Mucosa of descending colon (tissue), 3 donors: ENCODE measurements at regions not wholly inside any gene's neighbourhood (a gene's known extent, or its start where the extent isn't known, plus 50 kb on each side); places are given as distances from the start of the nearest gene placed in this dataset.

ENCODE experiments used
- ATAC-seq: fragments of 200-7000 bp; cut with Tn5 transposase; one replicate; pipeline ENCODE4 v1.9.1; 2020; ENCODE audit warnings: mild to moderate bottlenecking, moderate library complexity
- DNase-seq, 3 donors: peaks; one replicate each; pipeline ENCODE4 v3.0.0-alpha.2; 2020
- H3K36me3 ChIP-seq: fragments of 200-600 bp; one replicate; pipeline ENCODE4 v1.8.0; 2021; ENCODE audit warnings: low read depth, mild to moderate bottlenecking
- H3K4me1 ChIP-seq: fragments of 200-600 bp; one replicate; pipeline ENCODE4 v1.8.0; 2021; ENCODE audit warnings: low read depth, mild to moderate bottlenecking
- H3K4me3 ChIP-seq: fragments of 200-600 bp; one replicate; pipeline ENCODE4 v1.8.0; 2021; ENCODE audit warnings: mild to moderate bottlenecking
- H3K9me3 ChIP-seq: fragments of 200-600 bp; one replicate; pipeline ENCODE4 v1.8.0; 2021; ENCODE audit warnings: mild to moderate bottlenecking
- intact Hi-C, 2 donors: fragments of 100-400 bp; cut with DNase I in 1 of 2; cut with micrococcal nuclease in 1 of 2; formaldehyde crosslinking; loops; one replicate each; pipeline versions ENCODE4 v1.11.0 to v1.11.1; 2022; cut with DNase I, micrococcal nuclease
- TF ChIP-seq, protein P1 (sequence below): fragments of 200-600 bp; IDR thresholded peaks from one replicate; pipeline ENCODE4 v1.8.0; 2022; ENCODE audit warnings: antibody characterized with exemption, mild to moderate bottlenecking
- donor health status: DM: no; HTN: no; CAD: no; lungs with moderate emphysema.
- donor health status: DM: no; HTN: no; CAD: no.
- donor health status: DM: no; HTN: yes; CAD: no.

DNA sequence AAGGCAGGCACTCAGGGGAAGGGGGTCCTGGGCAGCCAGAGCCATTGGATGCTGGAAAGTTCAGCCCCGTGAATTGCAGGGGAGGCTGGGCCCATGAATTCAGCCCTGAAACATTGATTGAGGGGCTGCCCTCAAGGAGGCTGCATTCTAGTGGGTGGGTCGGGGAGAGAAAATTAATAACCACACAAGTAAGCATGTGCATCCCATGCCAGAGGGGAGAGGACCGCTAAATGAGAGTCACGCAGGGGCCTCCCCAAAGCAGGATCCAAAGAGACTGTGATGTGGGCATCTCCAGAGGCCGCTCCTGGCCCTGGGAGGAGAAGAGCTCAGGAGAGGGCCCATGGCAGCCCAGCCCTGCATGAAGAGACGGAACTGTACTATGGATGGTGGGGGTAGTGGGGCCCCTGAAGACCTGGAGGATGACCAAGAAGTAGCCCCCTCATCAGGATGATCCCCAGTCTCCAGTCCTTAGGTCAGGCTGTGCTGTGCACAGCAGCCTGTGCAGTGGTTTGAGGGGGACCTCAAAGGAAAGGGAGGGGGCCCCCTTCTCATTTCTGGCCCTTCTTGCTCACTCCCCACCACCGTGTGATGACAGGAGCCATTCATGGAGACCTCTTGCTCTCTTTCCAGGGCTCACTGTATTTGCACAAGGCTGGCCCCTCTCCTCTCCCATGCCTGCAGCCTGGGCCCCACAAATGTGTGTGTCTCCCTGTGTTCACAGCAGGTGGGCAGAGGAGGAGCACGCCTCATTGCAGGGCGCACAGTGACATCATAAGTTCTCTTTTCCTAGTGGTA lies 233.6 kb upstream of the IRX1 start:
- Histone ChIP-seq H3K4me1 (no peaks in the 10 kb centered on the region), H3K36me3 (no peaks in the 10 kb centered on the region), H3K4me3 (no peak overlapping the region), H3K9me3 (peaks cover 11% of the 10 kb centered on the region)
- TF ChIP-seq, protein P1, sequence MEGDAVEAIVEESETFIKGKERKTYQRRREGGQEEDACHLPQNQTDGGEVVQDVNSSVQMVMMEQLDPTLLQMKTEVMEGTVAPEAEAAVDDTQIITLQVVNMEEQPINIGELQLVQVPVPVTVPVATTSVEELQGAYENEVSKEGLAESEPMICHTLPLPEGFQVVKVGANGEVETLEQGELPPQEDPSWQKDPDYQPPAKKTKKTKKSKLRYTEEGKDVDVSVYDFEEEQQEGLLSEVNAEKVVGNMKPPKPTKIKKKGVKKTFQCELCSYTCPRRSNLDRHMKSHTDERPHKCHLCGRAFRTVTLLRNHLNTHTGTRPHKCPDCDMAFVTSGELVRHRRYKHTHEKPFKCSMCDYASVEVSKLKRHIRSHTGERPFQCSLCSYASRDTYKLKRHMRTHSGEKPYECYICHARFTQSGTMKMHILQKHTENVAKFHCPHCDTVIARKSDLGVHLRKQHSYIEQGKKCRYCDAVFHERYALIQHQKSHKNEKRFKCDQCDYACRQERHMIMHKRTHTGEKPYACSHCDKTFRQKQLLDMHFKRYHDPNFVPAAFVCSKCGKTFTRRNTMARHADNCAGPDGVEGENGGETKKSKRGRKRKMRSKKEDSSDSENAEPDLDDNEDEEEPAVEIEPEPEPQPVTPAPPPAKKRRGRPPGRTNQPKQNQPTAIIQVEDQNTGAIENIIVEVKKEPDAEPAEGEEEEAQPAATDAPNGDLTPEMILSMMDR: no peak
- intact Hi-C loops: no loop called here
- ATAC-seq (no peak), DNase-seq (no peak)

GRCh38 chr5:3359642-3360041 lies 236.0 kb upstream of the IRX1 start:
- Histone ChIP-seq H3K9me3 (peaks cover 3% of the 10 kb centered on the region), H3K4me3 (no peak overlapping the region), H3K4me1 (no peaks in the 10 kb centered on the region), H3K36me3 (no peaks in the 10 kb centered on the region)
- TF ChIP-seq, protein P1: no peak
- intact Hi-C loops: no loop called here
- ATAC-seq (no peak), DNase-seq (no peak)

DNA sequence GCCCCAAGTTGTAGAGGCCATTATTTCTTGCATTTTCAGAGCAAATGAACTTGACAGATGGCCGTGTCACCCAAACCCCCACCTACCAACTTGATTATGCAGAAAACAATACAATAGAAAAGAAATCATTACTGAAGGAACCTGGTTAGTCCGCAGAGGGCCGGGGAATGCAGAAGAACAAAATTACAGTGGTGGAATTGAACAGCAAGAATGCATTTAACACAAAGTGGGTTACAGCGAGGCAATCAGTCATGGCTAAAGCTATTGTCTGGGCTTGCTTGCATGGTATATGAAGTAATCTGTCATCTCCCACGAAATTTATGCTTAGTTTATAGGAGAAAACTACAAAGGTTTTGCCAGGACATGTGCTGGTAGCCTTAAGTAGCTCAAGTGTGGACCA lies 238.3 kb upstream of the IRX1 start:
- intact Hi-C loops: no loop called here
- ATAC-seq (no peak), DNase-seq (no peak)
- no peaks in the 10 kb centered on the region for H3K36me3 ChIP-seq
- no peaks in the 10 kb centered on the region for H3K4me1 ChIP-seq
- TF ChIP-seq, protein P1: no peak
- no peak overlapping the region for H3K4me3 ChIP-seq
- H3K9me3 ChIP-seq: peaks cover under 1% of the 10 kb centered on the region

GRCh38 chr5:3356016-3356415 lies 239.6 kb upstream of the IRX1 start:
- no peak for ATAC-seq
- TF ChIP-seq, protein P1: no peak
- intact Hi-C loops: no loop called here
- no peaks in the 10 kb centered on the region for H3K9me3 ChIP-seq
- H3K4me1 ChIP-seq: no peaks in the 10 kb centered on the region
- H3K4me3 ChIP-seq: no peak overlapping the region
- no peaks in the 10 kb centered on the region for H3K36me3 ChIP-seq
- no peak for DNase-seq

DNA sequence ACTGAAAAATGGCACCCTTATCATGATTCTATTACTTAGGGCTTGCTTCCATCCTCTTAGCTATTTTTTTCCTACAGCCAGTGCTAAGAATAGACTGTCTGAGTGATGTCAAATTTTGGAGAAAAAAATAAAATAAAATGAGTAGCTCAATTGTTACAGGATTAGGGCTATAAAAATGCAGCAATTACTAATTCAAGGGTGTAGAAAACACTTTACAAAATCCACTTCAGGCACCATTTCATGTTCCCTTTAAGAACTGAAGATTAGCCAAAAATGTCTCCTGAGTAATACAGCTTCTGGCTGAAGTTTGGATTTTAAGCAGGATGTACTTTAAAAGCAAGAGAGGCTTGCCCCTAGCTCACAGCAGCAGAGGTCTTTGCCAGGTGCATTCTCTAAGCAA lies 240.5 kb upstream of the IRX1 start:
- Histone ChIP-seq H3K9me3 (no peaks in the 10 kb centered on the region), H3K36me3 (no peaks in the 10 kb centered on the region), H3K4me3 (no peak overlapping the region), H3K4me1 (no peaks in the 10 kb centered on the region)
- DNase-seq: no peak
- TF ChIP-seq, protein P1: no peak
- intact Hi-C loops: no loop called here
- no peak for ATAC-seq
